Activated CD4-positive, alpha-beta memory T cell treated with anti-CD3 and anti-CD28 coated beads for 36 hours (primary cell): ENCODE measurements at regions not wholly inside any gene's neighbourhood (a gene's known extent, or its start where the extent isn't known, plus 50 kb on each side); places are given as distances from the start of the nearest gene placed in this dataset.

ENCODE experiments used
- CTCF ChIA-PET: fragments of 350-600 bp; sonication (Branson Sonifier 250); formaldehyde crosslinking; loops from one replicate; lab custom pipeline; 2021; ENCODE audit warnings: antibody characterized with exemption, inconsistent platforms; lab: Charles Lee
- POLR2A ChIA-PET: fragments of 350-600 bp; sonication (Branson Sonifier 250); formaldehyde crosslinking; loops from one replicate; lab custom pipeline; 2021; ENCODE audit warnings: antibody characterized with exemption; lab: Charles Lee
- DNase-seq: peaks from one replicate; pipeline ENCODE4 v3.0.0-alpha.2; 2020
- H3K27ac Mint-ChIP-seq: one replicate; pipeline ENCODE4 v1.8.0; 2021; ENCODE audit warnings: mixed read lengths
- H3K27me3 Mint-ChIP-seq: one replicate; pipeline ENCODE4 v1.8.0; 2021; ENCODE audit warnings: mixed read lengths
- H3K36me3 Mint-ChIP-seq: one replicate; pipeline ENCODE4 v1.8.0; 2021; ENCODE audit warnings: mixed read lengths
- H3K4me1 Mint-ChIP-seq: one replicate; pipeline ENCODE4 v1.8.0; 2021; ENCODE audit warnings: low read depth, mixed read lengths
- H3K4me3 Mint-ChIP-seq: one replicate; pipeline ENCODE4 v1.8.0; 2021; ENCODE audit warnings: mild to moderate bottlenecking, mixed read lengths
- H3K9me3 Mint-ChIP-seq: one replicate; pipeline ENCODE4 v1.8.0; 2021; ENCODE audit warnings: mixed read lengths
- intact Hi-C: fragments of 100-400 bp; cut with micrococcal nuclease; formaldehyde crosslinking; loops from one replicate; pipeline ENCODE4 v1.15.1; 2023

GRCh38 chr12:97112136-97112535 lies 205.1 kb downstream of the NEDD1 start:
- POLR2A ChIA-PET: no interaction called here
- Mint-ChIP-seq H3K27ac (no peak overlapping the region), H3K4me3 (no peak overlapping the region), H3K36me3 (no peaks in the 10 kb centered on the region), H3K27me3 (peaks cover 2% of the 10 kb centered on the region), H3K9me3 (no peaks in the 10 kb centered on the region), H3K4me1 (no peaks in the 10 kb centered on the region)
- CTCF ChIA-PET: no interaction called here
- no peak for DNase-seq
- intact Hi-C loops: no loop called here

GRCh38 chr12:97118796-97119375 lies 211.8 kb downstream of the NEDD1 start:
- Mint-ChIP-seq H3K4me1 (no peaks in the 10 kb centered on the region), H3K27me3 (no peaks in the 10 kb centered on the region), H3K4me3 (no peak overlapping the region), H3K36me3 (no peaks in the 10 kb centered on the region), H3K27ac (no peak overlapping the region), H3K9me3 (no peaks in the 10 kb centered on the region)
- intact Hi-C loops: no loop called here
- CTCF ChIA-PET: no interaction called here
- DNase-seq: no peak
- POLR2A ChIA-PET: no interaction called here

GRCh38 chr12:97127061-97127460 lies 220.0 kb downstream of the NEDD1 start:
- ChIA-PET POLR2A (no interaction called here), CTCF (interaction anchor here (1.4 kb wide), 1 partner anchor 22 kb away, joined by 5 read pairs; no protein-coding TSS in a partner anchor)
- DNase-seq: no peak
- Mint-ChIP-seq H3K27ac (no peak overlapping the region), H3K4me3 (no peak overlapping the region), H3K9me3 (no peaks in the 10 kb centered on the region), H3K36me3 (no peaks in the 10 kb centered on the region), H3K4me1 (no peaks in the 10 kb centered on the region), H3K27me3 (peaks cover 4% of the 10 kb centered on the region)
- intact Hi-C loops: no loop called here

- no peaks in the 10 kb centered on the region for H3K4me1 Mint-ChIP-seq
- H3K9me3 Mint-ChIP-seq: no peaks in the 10 kb centered on the region
- H3K27ac Mint-ChIP-seq: no peak overlapping the region
- no peak overlapping the region for H3K4me3 Mint-ChIP-seq
- no peak for DNase-seq
- H3K36me3 Mint-ChIP-seq: no peaks in the 10 kb centered on the region
- POLR2A ChIA-PET: no interaction called here
- peaks cover 6% of the 10 kb centered on the region for H3K27me3 Mint-ChIP-seq
- intact Hi-C loops: no loop called here
- CTCF ChIA-PET: no interaction called here
Measured at GRCh38 chr12:97131220-97131981, 224.3 kb downstream of the NEDD1 start.

GRCh38 chr12:97132270-97132669 lies 225.2 kb downstream of the NEDD1 start:
- no peaks in the 10 kb centered on the region for H3K4me1 Mint-ChIP-seq
- H3K27ac Mint-ChIP-seq: no peak overlapping the region
- intact Hi-C loops: no loop called here
- H3K4me3 Mint-ChIP-seq: no peak overlapping the region
- ChIA-PET CTCF (no interaction called here), POLR2A (no interaction called here)
- H3K36me3 Mint-ChIP-seq: no peaks in the 10 kb centered on the region
- H3K9me3 Mint-ChIP-seq: no peaks in the 10 kb centered on the region
- H3K27me3 Mint-ChIP-seq: peaks cover 7% of the 10 kb centered on the region
- no peak for DNase-seq

GRCh38 chr12:97134495-97134894 lies 227.4 kb downstream of the NEDD1 start:
- ChIA-PET POLR2A (no interaction called here), CTCF (interaction anchor here (1.3 kb wide), 1 partner anchor 15 kb away, joined by 5 read pairs; no protein-coding TSS in a partner anchor)
- Mint-ChIP-seq H3K27ac (no peak overlapping the region), H3K4me3 (no peak overlapping the region), H3K9me3 (no peaks in the 10 kb centered on the region), H3K36me3 (no peaks in the 10 kb centered on the region), H3K4me1 (no peaks in the 10 kb centered on the region), H3K27me3 (peaks cover 8% of the 10 kb centered on the region)
- no peak for DNase-seq
- intact Hi-C loops: no loop called here

- intact Hi-C loops: no loop called here
- no peak overlapping the region for H3K4me3 Mint-ChIP-seq
- no peak for DNase-seq
- no peaks in the 10 kb centered on the region for H3K9me3 Mint-ChIP-seq
- ChIA-PET POLR2A (no interaction called here), CTCF (interaction anchor here (2.7 kb wide), 1 partner anchor 8 kb away, joined by 9 read pairs; no protein-coding TSS in a partner anchor)
- no peaks in the 10 kb centered on the region for H3K4me1 Mint-ChIP-seq
- H3K36me3 Mint-ChIP-seq: no peaks in the 10 kb centered on the region
- peaks cover 15% of the 10 kb centered on the region for H3K27me3 Mint-ChIP-seq
- no peak overlapping the region for H3K27ac Mint-ChIP-seq
Measured at GRCh38 chr12:97140355-97140754, 233.3 kb downstream of the NEDD1 start.

- Mint-ChIP-seq H3K4me3 (no peak overlapping the region), H3K36me3 (no peaks in the 10 kb centered on the region), H3K4me1 (no peaks in the 10 kb centered on the region), H3K9me3 (no peaks in the 10 kb centered on the region), H3K27ac (no peak overlapping the region), H3K27me3 (peaks cover 12% of the 10 kb centered on the region)
- no peak for DNase-seq
- intact Hi-C loops: no loop called here
- ChIA-PET POLR2A (no interaction called here), CTCF (no interaction called here)
Measured at GRCh38 chr12:97142737-97143410, 235.8 kb downstream of the NEDD1 start.

GRCh38 chr12:97148941-97149559 lies 242.0 kb downstream of the NEDD1 start:
- H3K4me1 Mint-ChIP-seq: no peaks in the 10 kb centered on the region
- peak; percentile 68 for DNase-seq
- no peaks in the 10 kb centered on the region for H3K9me3 Mint-ChIP-seq
- intact Hi-C loops: loop anchor here (1.0 to 2.0 kb wide), 3 partner anchors 159 to 1248 kb away; no protein-coding TSS in a partner anchor
- no peak overlapping the region for H3K4me3 Mint-ChIP-seq
- no peaks in the 10 kb centered on the region for H3K36me3 Mint-ChIP-seq
- no peak overlapping the region for H3K27ac Mint-ChIP-seq
- H3K27me3 Mint-ChIP-seq: peaks cover 7% of the 10 kb centered on the region
- CTCF ChIA-PET: interaction anchor here (0.8 to 2.1 kb wide), 13 partner anchors 10 to 1249 kb away, joined by 3 to 15 read pairs (median 5); no protein-coding TSS in a partner anchor
- POLR2A ChIA-PET: no interaction called here

GRCh38 chr12:97151481-97151880 lies 244.4 kb downstream of the NEDD1 start:
- ChIA-PET CTCF (interaction anchor here (1.2 to 1.4 kb wide), 2 partner anchors 152 to 165 kb away, joined by 3 to 4 read pairs; no protein-coding TSS in a partner anchor), POLR2A (no interaction called here)
- Mint-ChIP-seq H3K27ac (no peak overlapping the region), H3K4me1 (no peaks in the 10 kb centered on the region), H3K27me3 (peaks cover 1% of the 10 kb centered on the region), H3K36me3 (no peaks in the 10 kb centered on the region), H3K4me3 (no peak overlapping the region), H3K9me3 (no peaks in the 10 kb centered on the region)
- intact Hi-C loops: no loop called here
- DNase-seq: no peak

- Mint-ChIP-seq H3K36me3 (no peaks in the 10 kb centered on the region), H3K4me3 (no peak overlapping the region), H3K27ac (no peak overlapping the region), H3K4me1 (no peaks in the 10 kb centered on the region), H3K27me3 (peaks cover 4% of the 10 kb centered on the region), H3K9me3 (no peaks in the 10 kb centered on the region)
- intact Hi-C loops: no loop called here
- no peak for DNase-seq
- ChIA-PET CTCF (interaction anchor here (1.3 kb wide), 1 partner anchor 10 kb away, joined by 3 read pairs; no protein-coding TSS in a partner anchor), POLR2A (no interaction called here)
Measured at GRCh38 chr12:97159377-97159776, 252.3 kb downstream of the NEDD1 start.

- Mint-ChIP-seq H3K27ac (no peak overlapping the region), H3K9me3 (no peaks in the 10 kb centered on the region), H3K4me1 (no peaks in the 10 kb centered on the region), H3K4me3 (no peak overlapping the region), H3K36me3 (no peaks in the 10 kb centered on the region), H3K27me3 (peaks cover 4% of the 10 kb centered on the region)
- ChIA-PET CTCF (interaction anchor here (1.3 kb wide), 1 partner anchor 11 kb away, joined by 3 read pairs; no protein-coding TSS in a partner anchor), POLR2A (no interaction called here)
- no peak for DNase-seq
- intact Hi-C loops: no loop called here
Measured at GRCh38 chr12:97160277-97160676, 253.2 kb downstream of the NEDD1 start.
